ENCODE measurements at regions not wholly inside any gene's neighbourhood (a gene's known extent, or its start where the extent isn't known, plus 50 kb on each side); places are given as distances from the start of the nearest gene placed in this dataset.

DNA sequence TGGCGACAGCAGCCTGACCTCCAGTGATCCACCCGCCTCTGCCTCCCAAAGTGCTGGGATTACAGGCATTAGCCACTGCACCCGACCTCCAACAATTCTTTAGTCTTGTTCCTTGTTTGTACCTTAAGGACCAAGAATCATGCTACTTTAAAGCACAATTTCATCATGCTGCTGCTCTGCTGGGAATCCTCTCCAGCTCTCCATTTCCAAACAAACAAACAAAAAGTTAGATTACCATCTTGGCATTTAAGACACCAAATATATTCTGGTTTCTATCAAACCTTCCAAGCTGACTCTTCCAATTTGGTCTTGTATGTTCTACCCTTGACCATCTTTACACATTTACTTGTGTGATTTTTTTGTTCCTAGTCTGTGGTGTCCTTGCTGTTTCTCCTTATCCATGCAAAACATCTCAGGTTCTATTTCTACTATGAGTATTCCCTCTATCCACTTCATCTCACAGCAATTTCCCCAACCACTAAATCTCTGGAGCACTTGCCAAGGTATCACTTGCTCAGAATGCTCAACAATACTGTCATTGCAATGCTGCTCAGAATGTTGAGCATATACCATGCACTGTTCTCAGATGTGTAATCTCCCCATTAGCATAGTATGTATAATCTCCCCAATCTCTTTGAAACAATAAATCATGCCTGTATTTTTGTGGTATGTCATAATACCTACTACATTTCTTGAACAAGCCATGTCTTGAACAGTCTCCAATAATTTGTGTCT, 73.2 kb upstream of the GALNT5 start:
- no peak for TF ChIP-seq POLR2A (IDR thresholded peaks at IDR 0.05)
- no peak for TF ChIP-seq EP300 (IDR thresholded peaks at IDR 0.05)
- TF ChIP-seq, protein P1, sequence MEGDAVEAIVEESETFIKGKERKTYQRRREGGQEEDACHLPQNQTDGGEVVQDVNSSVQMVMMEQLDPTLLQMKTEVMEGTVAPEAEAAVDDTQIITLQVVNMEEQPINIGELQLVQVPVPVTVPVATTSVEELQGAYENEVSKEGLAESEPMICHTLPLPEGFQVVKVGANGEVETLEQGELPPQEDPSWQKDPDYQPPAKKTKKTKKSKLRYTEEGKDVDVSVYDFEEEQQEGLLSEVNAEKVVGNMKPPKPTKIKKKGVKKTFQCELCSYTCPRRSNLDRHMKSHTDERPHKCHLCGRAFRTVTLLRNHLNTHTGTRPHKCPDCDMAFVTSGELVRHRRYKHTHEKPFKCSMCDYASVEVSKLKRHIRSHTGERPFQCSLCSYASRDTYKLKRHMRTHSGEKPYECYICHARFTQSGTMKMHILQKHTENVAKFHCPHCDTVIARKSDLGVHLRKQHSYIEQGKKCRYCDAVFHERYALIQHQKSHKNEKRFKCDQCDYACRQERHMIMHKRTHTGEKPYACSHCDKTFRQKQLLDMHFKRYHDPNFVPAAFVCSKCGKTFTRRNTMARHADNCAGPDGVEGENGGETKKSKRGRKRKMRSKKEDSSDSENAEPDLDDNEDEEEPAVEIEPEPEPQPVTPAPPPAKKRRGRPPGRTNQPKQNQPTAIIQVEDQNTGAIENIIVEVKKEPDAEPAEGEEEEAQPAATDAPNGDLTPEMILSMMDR (IDR thresholded peaks at IDR 0.05) = no peak

Data from tibial nerve (tissue), 4 donors.